Caco-2 (cell line): ENCODE measurements at regions not wholly inside any gene's neighbourhood (a gene's known extent, or its start where the extent isn't known, plus 50 kb on each side); places are given as distances from the start of the nearest gene placed in this dataset.

Experiments
- BruUV-seq: library from RNA; stranded (reverse); fragments of 400-500 nt; replicated peaks from 2 replicates; lab custom pipeline; 2021; lab: Mats Ljungman, UMichigan
- CTCF ChIA-PET: fragments of 300-600 bp; sonication (Branson Sonifier 250); formaldehyde crosslinking; loops from one replicate; lab custom pipeline; 2022; ENCODE audit warnings: antibody characterized with exemption; lab: Charles Lee
- POLR2A ChIA-PET: fragments of 300-600 bp; sonication (Branson Sonifier 250); formaldehyde crosslinking; loops from one replicate; lab custom pipeline; 2022; ENCODE audit warnings: antibody characterized with exemption; lab: Charles Lee
- DNase-seq, 2 experiments: peaks; one replicate each; pipeline versions ENCODE4 v3.0.0 to v3.0.0-alpha.2; 2020 to 2022
- H3K27me3 ChIP-seq: replicated peaks from 2 replicates; pipeline ENCODE4 v1.6.0; 2011; ENCODE audit warnings: low read length; ENCODE audit not compliant: control insufficient read depth, insufficient read depth
- H3K36me3 ChIP-seq: 2 replicates; pipeline ENCODE4 v1.5.1; 2011; ENCODE audit warnings: low read length; ENCODE audit not compliant: control insufficient read depth, insufficient read depth
- H3K4me1 ChIP-seq: fragments of 250-450 bp; sonication (Bioruptor Pico); 2 replicates; pipeline ENCODE4 v1.5.1; 2020; ENCODE audit warnings: mild to moderate bottlenecking
- H3K4me3 ChIP-seq: 2 replicates; pipeline ENCODE4 v1.5.1; 2011; ENCODE audit warnings: low read depth, mild to moderate bottlenecking, control low read depth, low read length
- H3K9me3 ChIP-seq: fragments of 250-450 bp; sonication (Bioruptor Pico); 2 replicates; pipeline ENCODE4 v1.5.1; 2020; ENCODE audit warnings: mild to moderate bottlenecking, moderate library complexity
- H3K27ac Mint-ChIP-seq: one replicate; pipeline ENCODE4 v1.8.0; 2022; ENCODE audit warnings: mixed read lengths; ENCODE audit not compliant: unreplicated experiment
- H3K27me3 Mint-ChIP-seq: one replicate; pipeline ENCODE4 v1.8.0; 2022; ENCODE audit warnings: mixed read lengths; ENCODE audit not compliant: insufficient read depth, unreplicated experiment
- H3K36me3 Mint-ChIP-seq: one replicate; pipeline ENCODE4 v1.8.0; 2022; ENCODE audit warnings: mild to moderate bottlenecking, mixed read lengths; ENCODE audit not compliant: insufficient read depth, unreplicated experiment
- H3K4me1 Mint-ChIP-seq: one replicate; pipeline ENCODE4 v1.8.0; 2022; ENCODE audit warnings: low read depth, mixed read lengths; ENCODE audit not compliant: unreplicated experiment
- H3K4me3 Mint-ChIP-seq: one replicate; pipeline ENCODE4 v1.8.0; 2022; ENCODE audit warnings: mild to moderate bottlenecking, moderate library complexity, mixed read lengths; ENCODE audit not compliant: unreplicated experiment
- H3K9me3 Mint-ChIP-seq: one replicate; pipeline ENCODE4 v1.8.0; 2022; ENCODE audit warnings: mixed read lengths; ENCODE audit not compliant: unreplicated experiment
- CTCF ChIP-seq, 2 experiments: fragments of 200-600 bp in 1 of 2; IDR thresholded peaks; 1 replicate in 1 of 2; 2 replicates in 1 of 2; pipeline versions ENCODE4 v1.5.1 to v1.8.0; 2011 to 2022; ENCODE audit warnings: antibody characterized with exemption in 1 of 2, control low read depth in 1 of 2, inconsistent platforms in 1 of 2, low read depth in 1 of 2, low read length in 1 of 2, mild to moderate bottlenecking in 1 of 2, moderate library complexity in 1 of 2; ENCODE audit not compliant: insufficient read depth in 1 of 2, severe bottlenecking in 1 of 2, unreplicated experiment in 1 of 2
- intact Hi-C: fragments of 100-400 bp; cut with micrococcal nuclease; formaldehyde crosslinking; loops from one replicate; pipeline ENCODE4 v1.10.0; 2022; ENCODE audit not compliant: unreplicated experiment

GRCh38 chr6:4653141-4653540, 123.1 kb upstream of the CDYL start:
- Mint-ChIP-seq H3K27me3 (peaks cover 4% of the 10 kb centered on the region), H3K4me1 (peaks cover 16% of the 10 kb centered on the region), H3K9me3 (peaks cover 9% of the 10 kb centered on the region), H3K36me3 (no peaks in the 10 kb centered on the region), H3K4me3 (no peak overlapping the region), H3K27ac (no peak overlapping the region)
- intact Hi-C loops: no loop called here
- no TSS peak for BruUV-seq
- no peak for DNase-seq
- CTCF ChIA-PET: no interaction called here
- Histone ChIP-seq H3K27me3 (no peaks in the 10 kb centered on the region), H3K9me3 (0 out of 2 replicates have a peak, but pooled peaks cover 4% of the 10 kb centered on the region), H3K36me3 (no peaks in the 10 kb centered on the region), H3K4me3 (no peak overlapping the region), H3K4me1 (peaks cover 10% of the 10 kb centered on the region; the same call in 1 of the 2 replicates)
- POLR2A ChIA-PET: no interaction called here
- TF ChIP-seq CTCF (IDR thresholded peaks at IDR 0.05; ENCODE audit: insufficient read depth in 1 of 2, low read depth in 1 of 2, low read length in 1 of 2, severe bottlenecking in 1 of 2, unreplicated experiment in 1 of 2): no peak

- Histone ChIP-seq H3K27me3 (no peaks in the 10 kb centered on the region), H3K9me3 (0 out of 2 replicates have a peak, but pooled peaks cover 4% of the 10 kb centered on the region), H3K36me3 (no peaks in the 10 kb centered on the region), H3K4me3 (no peak overlapping the region), H3K4me1 (peaks cover 15% of the 10 kb centered on the region)
- Mint-ChIP-seq H3K27ac (no peak overlapping the region), H3K9me3 (peaks cover 9% of the 10 kb centered on the region), H3K36me3 (no peaks in the 10 kb centered on the region), H3K27me3 (peaks cover 4% of the 10 kb centered on the region), H3K4me3 (no peak overlapping the region), H3K4me1 (peaks cover 16% of the 10 kb centered on the region)
- no peak for TF ChIP-seq CTCF (IDR thresholded peaks at IDR 0.05; ENCODE audit: insufficient read depth in 1 of 2, low read depth in 1 of 2, low read length in 1 of 2, severe bottlenecking in 1 of 2, unreplicated experiment in 1 of 2)
- no TSS peak for BruUV-seq
- ChIA-PET POLR2A (no interaction called here), CTCF (no interaction called here)
- no peak for DNase-seq
- intact Hi-C loops: no loop called here
Measured at GRCh38 chr6:4651831-4652467, 124.3 kb upstream of the CDYL start.

- H3K9me3 Mint-ChIP-seq: peaks cover 6% of the 10 kb centered on the region
- H3K27ac Mint-ChIP-seq: no peak overlapping the region
- peaks cover 27% of the 10 kb centered on the region for H3K4me1 ChIP-seq
- CTCF ChIA-PET: no interaction called here
- H3K4me1 Mint-ChIP-seq: peaks cover 14% of the 10 kb centered on the region
- H3K36me3 Mint-ChIP-seq: no peaks in the 10 kb centered on the region
- BruUV-seq: no TSS peak
- POLR2A ChIA-PET: interaction anchor here (0.6 kb wide), 1 partner anchor 127 kb away, joined by 3 read pairs; no protein-coding TSS in a partner anchor
- H3K4me3 Mint-ChIP-seq: no peak overlapping the region
- H3K27me3 Mint-ChIP-seq: peaks cover 4% of the 10 kb centered on the region
- H3K27me3 ChIP-seq: no peaks in the 10 kb centered on the region
- intact Hi-C loops: no loop called here
- H3K9me3 ChIP-seq: 0 out of 2 replicates have a peak, but pooled peaks cover 4% of the 10 kb centered on the region
- H3K4me3 ChIP-seq: no peak overlapping the region
- no peaks in the 10 kb centered on the region for H3K36me3 ChIP-seq
- no peak for DNase-seq
- no peak for TF ChIP-seq CTCF (IDR thresholded peaks at IDR 0.05; ENCODE audit: insufficient read depth in 1 of 2, low read depth in 1 of 2, low read length in 1 of 2, severe bottlenecking in 1 of 2, unreplicated experiment in 1 of 2)
Measured at GRCh38 chr6:4649728-4650127, 126.5 kb upstream of the CDYL start.
